Hematopoietic multipotent progenitor cell (in vitro differentiated cells): ENCODE measurements at regions not wholly inside any gene's neighbourhood (a gene's known extent, or its start where the extent isn't known, plus 50 kb on each side); places are given as distances from the start of the nearest gene placed in this dataset.

ENCODE experiments used
- DNase-seq, 3 donors: peaks; one replicate each; pipeline ENCODE4 v3.0.0-alpha.2; 2011 to 2015; ENCODE audit warnings: low read depth in 2 of 3, low spot score in 2 of 3

GRCh38 chr6:134474955-134475354 lies 157.0 kb upstream of the SGK1 start:
- DNase-seq, result no peak

GRCh38 chr6:134472661-134473060 lies 154.7 kb upstream of the SGK1 start:
- DNase-seq, result no peak

- DNase-seq, result no peak
Measured at GRCh38 chr6:134472046-134472445, 154.1 kb upstream of the SGK1 start.

- no peak for DNase-seq
Measured at GRCh38 chr6:134470457-134470975, 152.6 kb upstream of the SGK1 start.

- DNase-seq, result peak in 1 of 3 donors; percentile 17
Measured at GRCh38 chr6:134469702-134470456, 152.0 kb upstream of the SGK1 start.

GRCh38 chr6:134468633-134469032 lies 150.7 kb upstream of the SGK1 start:
- DNase-seq, result no peak

- no peak for DNase-seq
Measured at GRCh38 chr6:134467620-134468019, 149.7 kb upstream of the SGK1 start.

- no peak for DNase-seq
Measured at GRCh38 chr6:134466771-134467525, 149.0 kb upstream of the SGK1 start.

- no peak for DNase-seq
Measured at GRCh38 chr6:134464690-134465411, 146.9 kb upstream of the SGK1 start.

- DNase-seq, result no peak
Measured at GRCh38 chr6:134458857-134459657, 141.1 kb upstream of the SGK1 start.

- DNase-seq, result no peak
Measured at GRCh38 chr6:134457941-134458340, 140.0 kb upstream of the SGK1 start.

- DNase-seq, result no peak
Measured at GRCh38 chr6:134456226-134456625, 138.3 kb upstream of the SGK1 start.

- no peak for DNase-seq
Measured at GRCh38 chr6:134455319-134455718, 137.4 kb upstream of the SGK1 start.

- DNase-seq, result no peak
Measured at GRCh38 chr6:134454794-134455193, 136.9 kb upstream of the SGK1 start.

GRCh38 chr6:134453792-134454510 lies 136.0 kb upstream of the SGK1 start:
- DNase-seq, result no peak

GRCh38 chr6:134452906-134453305 lies 135.0 kb upstream of the SGK1 start:
- DNase-seq, result no peak

GRCh38 chr6:134451529-134451928 lies 133.6 kb upstream of the SGK1 start:
- DNase-seq, result no peak

GRCh38 chr6:134449781-134450180 lies 131.9 kb upstream of the SGK1 start:
- no peak for DNase-seq

GRCh38 chr6:134449004-134449403 lies 131.1 kb upstream of the SGK1 start:
- no peak for DNase-seq

GRCh38 chr6:134447883-134448387 lies 130.0 kb upstream of the SGK1 start:
- DNase-seq, result no peak
